ENCODE measurements at regions not wholly inside any gene's neighbourhood (a gene's known extent, or its start where the extent isn't known, plus 50 kb on each side); places are given as distances from the start of the nearest gene placed in this dataset.
A peak's percentile ranks its signal among the peaks of the same experiment; 100 is the strongest.

GRCh38 chr1:218983433-218983832 lies 190.2 kb upstream of the LYPLAL1 start:
- Histone ChIP-seq H3K4me2 (peak overlapping the region in 1 of 11 experiments; percentile 31; a peak in 1 of 22 replicates), H3K27ac (no peak overlapping the region), H3K9ac (no peak overlapping the region), H3K27me3 (no peaks in the 10 kb centered on the region), H3K9me3 (replicated peaks in 1 of 11) (0 out of 22 replicates have a peak, but pooled peaks cover 0 to 7% (median 0%) of the 10 kb centered on the region in 11 experiments), H3K4me1 (peaks cover 0 to 15% (median 0%) of the 10 kb centered on the region in 10 experiments; a peak in 4 of 20 replicates), H3K4me3 (no peak overlapping the region), H3K36me3 (no peaks in the 10 kb centered on the region), H4K20me1 (no peaks in the 10 kb centered on the region)
- TF ChIP-seq Cebpa-rat (IDR thresholded peaks at IDR 0.05) = no peak

- no peaks in the 10 kb centered on the region for H4K20me1 ChIP-seq
- H3K4me3 ChIP-seq = no peak overlapping the region
- H3K36me3 ChIP-seq = no peaks in the 10 kb centered on the region
- H3K4me2 ChIP-seq = peak overlapping the region in 2 of 11 experiments; percentile 18 to 31; a peak in 1 of 22 replicates
- peaks cover 0 to 15% (median 0%) of the 10 kb centered on the region in 10 experiments; a peak in 4 of 20 replicates for H3K4me1 ChIP-seq
- no peak overlapping the region for H3K27ac ChIP-seq
- no peak overlapping the region for H3K9ac ChIP-seq
- TF ChIP-seq Cebpa-rat (IDR thresholded peaks at IDR 0.05) = no peak
- no peaks in the 10 kb centered on the region for H3K27me3 ChIP-seq
- H3K9me3 ChIP-seq (replicated peaks in 1 of 11) = 0 out of 22 replicates have a peak, but pooled peaks cover 0 to 11% (median 0%) of the 10 kb centered on the region in 11 experiments
Observed at GRCh38 chr1:218983848-218984247, 189.8 kb upstream of the LYPLAL1 start.

GRCh38 chr1:218985424-218985984 lies 188.2 kb upstream of the LYPLAL1 start:
- H3K4me2 ChIP-seq = no peak overlapping the region
- no peak for TF ChIP-seq Cebpa-rat (IDR thresholded peaks at IDR 0.05)
- no peaks in the 10 kb centered on the region for H3K36me3 ChIP-seq
- H3K27ac ChIP-seq = no peak overlapping the region
- 0 out of 22 replicates have a peak, but pooled peaks cover 0 to 13% (median 0%) of the 10 kb centered on the region in 11 experiments for H3K9me3 ChIP-seq (replicated peaks in 1 of 11)
- H3K27me3 ChIP-seq = no peaks in the 10 kb centered on the region
- H3K4me1 ChIP-seq = peaks cover 0 to 15% (median 0%) of the 10 kb centered on the region in 10 experiments; a peak in 4 of 20 replicates
- H4K20me1 ChIP-seq = no peaks in the 10 kb centered on the region
- H3K4me3 ChIP-seq = no peak overlapping the region
- H3K9ac ChIP-seq = no peak overlapping the region

- Histone ChIP-seq H3K9me3 (replicated peaks in 1 of 11) (0 out of 22 replicates have a peak, but pooled peaks cover 0 to 13% (median 0%) of the 10 kb centered on the region in 11 experiments), H4K20me1 (no peaks in the 10 kb centered on the region), H3K4me1 (peaks cover 0 to 15% (median 0%) of the 10 kb centered on the region in 10 experiments; a peak in 4 of 20 replicates), H3K4me2 (no peak overlapping the region), H3K36me3 (no peaks in the 10 kb centered on the region), H3K27me3 (no peaks in the 10 kb centered on the region), H3K27ac (no peak overlapping the region), H3K9ac (no peak overlapping the region), H3K4me3 (no peak overlapping the region)
- TF ChIP-seq Cebpa-rat (IDR thresholded peaks at IDR 0.05) = no peak
Observed at GRCh38 chr1:218986816-218987215, 186.9 kb upstream of the LYPLAL1 start.

GRCh38 chr1:218990019-218990418 lies 183.7 kb upstream of the LYPLAL1 start:
- no peaks in the 10 kb centered on the region for H3K36me3 ChIP-seq
- H3K27me3 ChIP-seq = no peaks in the 10 kb centered on the region
- H3K9me3 ChIP-seq (replicated peaks in 1 of 11) = 0 out of 22 replicates have a peak, but pooled peaks cover 0 to 13% (median 0%) of the 10 kb centered on the region in 11 experiments
- H4K20me1 ChIP-seq = no peaks in the 10 kb centered on the region
- H3K4me2 ChIP-seq = no peak overlapping the region
- TF ChIP-seq Cebpa-rat (IDR thresholded peaks at IDR 0.05) = no peak
- no peak overlapping the region for H3K27ac ChIP-seq
- H3K9ac ChIP-seq = no peak overlapping the region
- H3K4me3 ChIP-seq = no peak overlapping the region
- peaks cover 0 to under 1% (median 0%) of the 10 kb centered on the region in 10 experiments; a peak in 1 of 20 replicates for H3K4me1 ChIP-seq

GRCh38 chr1:218991089-218991488 lies 182.6 kb upstream of the LYPLAL1 start:
- H4K20me1 ChIP-seq = no peaks in the 10 kb centered on the region
- H3K27ac ChIP-seq = no peak overlapping the region
- TF ChIP-seq Cebpa-rat (IDR thresholded peaks at IDR 0.05) = no peak
- no peaks in the 10 kb centered on the region for H3K36me3 ChIP-seq
- no peak overlapping the region for H3K4me3 ChIP-seq
- H3K4me1 ChIP-seq = no peaks in the 10 kb centered on the region
- H3K27me3 ChIP-seq = no peaks in the 10 kb centered on the region
- no peak overlapping the region for H3K9ac ChIP-seq
- 0 out of 22 replicates have a peak, but pooled peaks cover 0 to 13% (median 0%) of the 10 kb centered on the region in 11 experiments for H3K9me3 ChIP-seq (replicated peaks in 1 of 11)
- no peak overlapping the region for H3K4me2 ChIP-seq

- Histone ChIP-seq H3K9ac (no peak overlapping the region), H3K9me3 (replicated peaks in 1 of 11) (no peaks in the 10 kb centered on the region), H4K20me1 (no peaks in the 10 kb centered on the region), H3K36me3 (no peaks in the 10 kb centered on the region), H3K27ac (no peak overlapping the region), H3K4me3 (no peak overlapping the region), H3K4me1 (no peaks in the 10 kb centered on the region), H3K27me3 (no peaks in the 10 kb centered on the region), H3K4me2 (no peak overlapping the region)
- no peak for TF ChIP-seq Cebpa-rat (IDR thresholded peaks at IDR 0.05)
Observed at GRCh38 chr1:218994615-218995014, 179.1 kb upstream of the LYPLAL1 start.

- Histone ChIP-seq H3K27me3 (no peaks in the 10 kb centered on the region), H3K4me3 (no peak overlapping the region), H4K20me1 (no peaks in the 10 kb centered on the region), H3K9ac (no peak overlapping the region), H3K9me3 (replicated peaks in 1 of 11) (no peaks in the 10 kb centered on the region), H3K4me2 (no peak overlapping the region), H3K36me3 (no peaks in the 10 kb centered on the region), H3K4me1 (no peaks in the 10 kb centered on the region), H3K27ac (no peak overlapping the region)
- TF ChIP-seq Cebpa-rat (IDR thresholded peaks at IDR 0.05) = no peak
Observed at GRCh38 chr1:218995091-218995665, 178.5 kb upstream of the LYPLAL1 start.

GRCh38 chr1:218996362-218996761 lies 177.3 kb upstream of the LYPLAL1 start:
- H3K4me1 ChIP-seq = no peaks in the 10 kb centered on the region
- H3K4me3 ChIP-seq = no peak overlapping the region
- H3K27me3 ChIP-seq = no peaks in the 10 kb centered on the region
- H3K4me2 ChIP-seq = no peak overlapping the region
- H3K9me3 ChIP-seq (replicated peaks in 1 of 11) = no peaks in the 10 kb centered on the region
- no peak overlapping the region for H3K9ac ChIP-seq
- no peak for TF ChIP-seq Cebpa-rat (IDR thresholded peaks at IDR 0.05)
- no peak overlapping the region for H3K27ac ChIP-seq
- no peaks in the 10 kb centered on the region for H3K36me3 ChIP-seq
- no peaks in the 10 kb centered on the region for H4K20me1 ChIP-seq

All from BLaER1 treated with 17β-estradiol and CSF1 and Interleukin-3, amounts not matched to agents 10 nM and 100 nM (cell line).